H1 (cell line): ENCODE measurements at regions not wholly inside any gene's neighbourhood (a gene's known extent, or its start where the extent isn't known, plus 50 kb on each side); places are given as distances from the start of the nearest gene placed in this dataset.

Source experiments
- KDM5A ChIP-seq: fragments of 200-600 bp; IDR thresholded peaks from 2 replicates; pipeline ENCODE4 v1.7.1; 2012; ENCODE audit warnings: mild to moderate bottlenecking, low read length, inconsistent platforms, mixed read lengths
- RBBP5 ChIP-seq: IDR thresholded peaks from 2 replicates; pipeline ENCODE4 v1.7.1; 2012; ENCODE audit warnings: low read depth, mild to moderate bottlenecking, inconsistent platforms, low read length, moderate library complexity, borderline replicate concordance
- RFX5 ChIP-seq: IDR thresholded peaks from 2 replicates; pipeline ENCODE4 v1.6.1; 2011; ENCODE audit warnings: low read depth, low read length, improper control_type of control experiment, borderline replicate concordance
- SUZ12 ChIP-seq: fragments of 200-600 bp; sonication (generic); IDR thresholded peaks from 2 replicates; pipeline ENCODE4 v1.6.1; 2012; ENCODE audit warnings: mild to moderate bottlenecking, inconsistent platforms, low read length, moderate library complexity, mixed read lengths
- YY1 ChIP-seq: IDR thresholded peaks from 2 replicates; pipeline ENCODE4 v1.6.1; 2011; ENCODE audit warnings: low read depth, mild to moderate bottlenecking, low read length
- TF ChIP-seq, protein P1 (sequence below): fragments of 300-600 bp; sonication (generic); IDR thresholded peaks from 2 replicates; pipeline ENCODE4 v1.7.1; 2012; ENCODE audit warnings: low read length, moderate library complexity, mild to moderate bottlenecking, inconsistent platforms; ENCODE audit not compliant: insufficient replicate concordance

GRCh38 chr10:3716093-3716492, 68.9 kb downstream of the KLF6 start (continued):
- no peak for TF ChIP-seq RBBP5
- TF ChIP-seq, protein P1, sequence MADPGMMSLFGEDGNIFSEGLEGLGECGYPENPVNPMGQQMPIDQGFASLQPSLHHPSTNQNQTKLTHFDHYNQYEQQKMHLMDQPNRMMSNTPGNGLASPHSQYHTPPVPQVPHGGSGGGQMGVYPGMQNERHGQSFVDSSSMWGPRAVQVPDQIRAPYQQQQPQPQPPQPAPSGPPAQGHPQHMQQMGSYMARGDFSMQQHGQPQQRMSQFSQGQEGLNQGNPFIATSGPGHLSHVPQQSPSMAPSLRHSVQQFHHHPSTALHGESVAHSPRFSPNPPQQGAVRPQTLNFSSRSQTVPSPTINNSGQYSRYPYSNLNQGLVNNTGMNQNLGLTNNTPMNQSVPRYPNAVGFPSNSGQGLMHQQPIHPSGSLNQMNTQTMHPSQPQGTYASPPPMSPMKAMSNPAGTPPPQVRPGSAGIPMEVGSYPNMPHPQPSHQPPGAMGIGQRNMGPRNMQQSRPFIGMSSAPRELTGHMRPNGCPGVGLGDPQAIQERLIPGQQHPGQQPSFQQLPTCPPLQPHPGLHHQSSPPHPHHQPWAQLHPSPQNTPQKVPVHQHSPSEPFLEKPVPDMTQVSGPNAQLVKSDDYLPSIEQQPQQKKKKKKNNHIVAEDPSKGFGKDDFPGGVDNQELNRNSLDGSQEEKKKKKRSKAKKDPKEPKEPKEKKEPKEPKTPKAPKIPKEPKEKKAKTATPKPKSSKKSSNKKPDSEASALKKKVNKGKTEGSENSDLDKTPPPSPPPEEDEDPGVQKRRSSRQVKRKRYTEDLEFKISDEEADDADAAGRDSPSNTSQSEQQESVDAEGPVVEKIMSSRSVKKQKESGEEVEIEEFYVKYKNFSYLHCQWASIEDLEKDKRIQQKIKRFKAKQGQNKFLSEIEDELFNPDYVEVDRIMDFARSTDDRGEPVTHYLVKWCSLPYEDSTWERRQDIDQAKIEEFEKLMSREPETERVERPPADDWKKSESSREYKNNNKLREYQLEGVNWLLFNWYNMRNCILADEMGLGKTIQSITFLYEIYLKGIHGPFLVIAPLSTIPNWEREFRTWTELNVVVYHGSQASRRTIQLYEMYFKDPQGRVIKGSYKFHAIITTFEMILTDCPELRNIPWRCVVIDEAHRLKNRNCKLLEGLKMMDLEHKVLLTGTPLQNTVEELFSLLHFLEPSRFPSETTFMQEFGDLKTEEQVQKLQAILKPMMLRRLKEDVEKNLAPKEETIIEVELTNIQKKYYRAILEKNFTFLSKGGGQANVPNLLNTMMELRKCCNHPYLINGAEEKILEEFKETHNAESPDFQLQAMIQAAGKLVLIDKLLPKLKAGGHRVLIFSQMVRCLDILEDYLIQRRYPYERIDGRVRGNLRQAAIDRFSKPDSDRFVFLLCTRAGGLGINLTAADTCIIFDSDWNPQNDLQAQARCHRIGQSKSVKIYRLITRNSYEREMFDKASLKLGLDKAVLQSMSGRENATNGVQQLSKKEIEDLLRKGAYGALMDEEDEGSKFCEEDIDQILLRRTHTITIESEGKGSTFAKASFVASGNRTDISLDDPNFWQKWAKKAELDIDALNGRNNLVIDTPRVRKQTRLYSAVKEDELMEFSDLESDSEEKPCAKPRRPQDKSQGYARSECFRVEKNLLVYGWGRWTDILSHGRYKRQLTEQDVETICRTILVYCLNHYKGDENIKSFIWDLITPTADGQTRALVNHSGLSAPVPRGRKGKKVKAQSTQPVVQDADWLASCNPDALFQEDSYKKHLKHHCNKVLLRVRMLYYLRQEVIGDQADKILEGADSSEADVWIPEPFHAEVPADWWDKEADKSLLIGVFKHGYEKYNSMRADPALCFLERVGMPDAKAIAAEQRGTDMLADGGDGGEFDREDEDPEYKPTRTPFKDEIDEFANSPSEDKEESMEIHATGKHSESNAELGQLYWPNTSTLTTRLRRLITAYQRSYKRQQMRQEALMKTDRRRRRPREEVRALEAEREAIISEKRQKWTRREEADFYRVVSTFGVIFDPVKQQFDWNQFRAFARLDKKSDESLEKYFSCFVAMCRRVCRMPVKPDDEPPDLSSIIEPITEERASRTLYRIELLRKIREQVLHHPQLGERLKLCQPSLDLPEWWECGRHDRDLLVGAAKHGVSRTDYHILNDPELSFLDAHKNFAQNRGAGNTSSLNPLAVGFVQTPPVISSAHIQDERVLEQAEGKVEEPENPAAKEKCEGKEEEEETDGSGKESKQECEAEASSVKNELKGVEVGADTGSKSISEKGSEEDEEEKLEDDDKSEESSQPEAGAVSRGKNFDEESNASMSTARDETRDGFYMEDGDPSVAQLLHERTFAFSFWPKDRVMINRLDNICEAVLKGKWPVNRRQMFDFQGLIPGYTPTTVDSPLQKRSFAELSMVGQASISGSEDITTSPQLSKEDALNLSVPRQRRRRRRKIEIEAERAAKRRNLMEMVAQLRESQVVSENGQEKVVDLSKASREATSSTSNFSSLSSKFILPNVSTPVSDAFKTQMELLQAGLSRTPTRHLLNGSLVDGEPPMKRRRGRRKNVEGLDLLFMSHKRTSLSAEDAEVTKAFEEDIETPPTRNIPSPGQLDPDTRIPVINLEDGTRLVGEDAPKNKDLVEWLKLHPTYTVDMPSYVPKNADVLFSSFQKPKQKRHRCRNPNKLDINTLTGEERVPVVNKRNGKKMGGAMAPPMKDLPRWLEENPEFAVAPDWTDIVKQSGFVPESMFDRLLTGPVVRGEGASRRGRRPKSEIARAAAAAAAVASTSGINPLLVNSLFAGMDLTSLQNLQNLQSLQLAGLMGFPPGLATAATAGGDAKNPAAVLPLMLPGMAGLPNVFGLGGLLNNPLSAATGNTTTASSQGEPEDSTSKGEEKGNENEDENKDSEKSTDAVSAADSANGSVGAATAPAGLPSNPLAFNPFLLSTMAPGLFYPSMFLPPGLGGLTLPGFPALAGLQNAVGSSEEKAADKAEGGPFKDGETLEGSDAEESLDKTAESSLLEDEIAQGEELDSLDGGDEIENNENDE: no peak
- TF ChIP-seq YY1: no peak
- TF ChIP-seq KDM5A: no peak
- TF ChIP-seq SUZ12: no peak
- no peak for TF ChIP-seq RFX5
